HFFc6 (cell line): ENCODE measurements at regions not wholly inside any gene's neighbourhood (a gene's known extent, or its start where the extent isn't known, plus 50 kb on each side); places are given as distances from the start of the nearest gene placed in this dataset.
"Not testable (repeated sequence)": the region's sequence is repeated elsewhere in the genome, so short reads cannot be mapped to it uniquely, and the experiment has no call there.

ENCODE experiments used
- DNase-seq: peaks from one replicate; pipeline ENCODE4 v3.0.0-alpha.2; 2018
- H3K27ac Mint-ChIP-seq: 2 replicates; pipeline ENCODE4 v1.8.0; 2020; ENCODE audit warnings: mild to moderate bottlenecking, mixed read lengths
- H3K27me3 Mint-ChIP-seq: 2 replicates; pipeline ENCODE4 v1.8.0; 2021; ENCODE audit warnings: mild to moderate bottlenecking, moderate library complexity, mixed read lengths; ENCODE audit not compliant: insufficient read depth
- H3K36me3 Mint-ChIP-seq: 2 replicates; pipeline ENCODE4 v1.8.0; 2021; ENCODE audit warnings: low read depth, mixed read lengths
- H3K4me1 Mint-ChIP-seq: 2 replicates; pipeline ENCODE4 v1.8.0; 2020; ENCODE audit warnings: low read depth, mixed read lengths
- H3K4me3 Mint-ChIP-seq: 2 replicates; pipeline ENCODE4 v1.8.0; 2020; ENCODE audit warnings: mild to moderate bottlenecking, moderate library complexity, mixed read lengths
- H3K9me3 Mint-ChIP-seq: 2 replicates; pipeline ENCODE4 v1.8.0; 2020; ENCODE audit warnings: mild to moderate bottlenecking, mixed read lengths
- TF ChIP-seq, protein P1 (sequence below): fragments of 200-600 bp; sonication (generic); IDR thresholded peaks from 2 replicates; pipeline ENCODE4 v1.5.0; 2021; ENCODE audit warnings: antibody characterized with exemption, mild to moderate bottlenecking

GRCh38 chr12:116327992-116328391 is 50.5 kb upstream of the MED13L start:
- peaks cover 10% of the 10 kb centered on the region for H3K4me1 Mint-ChIP-seq
- not testable (repeated sequence) for H3K27ac Mint-ChIP-seq, H3K27me3 Mint-ChIP-seq, H3K36me3 Mint-ChIP-seq, H3K9me3 Mint-ChIP-seq, H3K4me3 Mint-ChIP-seq, DNase-seq

GRCh38 chr12:116331876-116332275 is 54.4 kb upstream of the MED13L start:
- no peaks in the 10 kb centered on the region for H3K9me3 Mint-ChIP-seq
- TF ChIP-seq, protein P1, sequence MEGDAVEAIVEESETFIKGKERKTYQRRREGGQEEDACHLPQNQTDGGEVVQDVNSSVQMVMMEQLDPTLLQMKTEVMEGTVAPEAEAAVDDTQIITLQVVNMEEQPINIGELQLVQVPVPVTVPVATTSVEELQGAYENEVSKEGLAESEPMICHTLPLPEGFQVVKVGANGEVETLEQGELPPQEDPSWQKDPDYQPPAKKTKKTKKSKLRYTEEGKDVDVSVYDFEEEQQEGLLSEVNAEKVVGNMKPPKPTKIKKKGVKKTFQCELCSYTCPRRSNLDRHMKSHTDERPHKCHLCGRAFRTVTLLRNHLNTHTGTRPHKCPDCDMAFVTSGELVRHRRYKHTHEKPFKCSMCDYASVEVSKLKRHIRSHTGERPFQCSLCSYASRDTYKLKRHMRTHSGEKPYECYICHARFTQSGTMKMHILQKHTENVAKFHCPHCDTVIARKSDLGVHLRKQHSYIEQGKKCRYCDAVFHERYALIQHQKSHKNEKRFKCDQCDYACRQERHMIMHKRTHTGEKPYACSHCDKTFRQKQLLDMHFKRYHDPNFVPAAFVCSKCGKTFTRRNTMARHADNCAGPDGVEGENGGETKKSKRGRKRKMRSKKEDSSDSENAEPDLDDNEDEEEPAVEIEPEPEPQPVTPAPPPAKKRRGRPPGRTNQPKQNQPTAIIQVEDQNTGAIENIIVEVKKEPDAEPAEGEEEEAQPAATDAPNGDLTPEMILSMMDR = no peak
- H3K4me1 Mint-ChIP-seq = peaks cover 23% of the 10 kb centered on the region
- no peak for DNase-seq
- H3K27ac Mint-ChIP-seq = no peak overlapping the region
- H3K4me3 Mint-ChIP-seq = no peak overlapping the region
- H3K36me3 Mint-ChIP-seq = no peaks in the 10 kb centered on the region
- H3K27me3 Mint-ChIP-seq = no peaks in the 10 kb centered on the region; the same call in 1 of the 2 replicates

GRCh38 chr12:116332705-116333380 is 55.4 kb upstream of the MED13L start:
- Mint-ChIP-seq H3K27me3 (peaks cover 3% of the 10 kb centered on the region), H3K4me1 (peaks cover 24% of the 10 kb centered on the region), H3K27ac (no peak overlapping the region), H3K36me3 (no peaks in the 10 kb centered on the region), H3K4me3 (no peak overlapping the region), H3K9me3 (no peaks in the 10 kb centered on the region)
- DNase-seq = no peak
- TF ChIP-seq, protein P1 = no peak

DNA sequence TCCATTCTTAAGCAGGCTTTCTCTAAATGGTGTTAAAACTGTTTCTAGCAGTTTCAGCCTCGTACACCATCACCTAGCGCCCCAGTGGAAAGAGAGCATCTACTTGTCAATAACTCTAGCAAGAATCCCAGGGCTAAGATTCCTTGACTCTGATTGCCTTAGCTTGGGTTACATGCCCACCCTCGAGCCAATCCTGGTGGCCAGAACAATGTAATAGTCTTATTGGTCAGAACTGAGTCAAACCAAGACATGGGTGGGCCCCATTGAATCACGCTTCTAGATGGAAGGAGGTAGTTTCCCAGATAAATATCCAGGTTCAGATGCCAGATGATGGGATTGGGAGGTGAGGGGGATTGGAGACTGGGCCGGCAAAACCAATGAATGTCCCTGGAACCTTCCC is 55.9 kb upstream of the MED13L start:
- TF ChIP-seq, protein P1 = no peak

DNA sequence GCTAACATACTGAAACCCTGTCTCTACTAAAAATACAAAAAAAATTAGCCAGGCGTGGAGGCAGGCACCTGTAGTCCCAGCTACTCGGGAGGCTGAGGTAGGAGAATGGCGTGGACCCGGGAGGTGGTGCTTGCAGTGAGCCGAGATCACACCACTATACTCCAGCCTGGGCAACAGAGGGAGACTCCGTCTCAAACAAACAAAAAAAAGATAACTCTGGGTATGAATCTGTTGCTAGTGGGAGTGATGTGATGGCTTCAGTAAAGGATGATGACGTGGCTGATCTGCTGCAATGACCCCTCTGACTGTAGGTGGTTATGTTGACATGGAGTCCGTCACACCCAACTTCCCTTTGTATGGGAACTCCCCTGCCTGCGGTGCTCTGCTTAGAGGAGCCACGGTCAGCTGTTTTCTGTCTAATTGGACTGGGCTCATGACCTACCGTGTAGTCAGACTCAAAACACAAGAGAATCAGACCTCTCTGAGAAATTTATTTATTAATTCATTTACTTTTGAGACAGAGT is 59.1 kb upstream of the MED13L start:
- Mint-ChIP-seq H3K4me3 (no peak overlapping the region), H3K4me1 (peaks cover 34% of the 10 kb centered on the region), H3K27me3 (peaks cover 3% of the 10 kb centered on the region), H3K9me3 (no peaks in the 10 kb centered on the region), H3K27ac (no peak overlapping the region), H3K36me3 (no peaks in the 10 kb centered on the region)
- TF ChIP-seq, protein P1 = no peak
- DNase-seq = no peak

More for the DNA sequence above, 55.9 kb upstream of the MED13L start:
- Mint-ChIP-seq H3K4me1 (peaks cover 24% of the 10 kb centered on the region), H3K27ac (no peak overlapping the region), H3K27me3 (peaks cover 3% of the 10 kb centered on the region), H3K9me3 (no peaks in the 10 kb centered on the region), H3K36me3 (no peaks in the 10 kb centered on the region), H3K4me3 (no peak overlapping the region)
- no peak for DNase-seq

DNA sequence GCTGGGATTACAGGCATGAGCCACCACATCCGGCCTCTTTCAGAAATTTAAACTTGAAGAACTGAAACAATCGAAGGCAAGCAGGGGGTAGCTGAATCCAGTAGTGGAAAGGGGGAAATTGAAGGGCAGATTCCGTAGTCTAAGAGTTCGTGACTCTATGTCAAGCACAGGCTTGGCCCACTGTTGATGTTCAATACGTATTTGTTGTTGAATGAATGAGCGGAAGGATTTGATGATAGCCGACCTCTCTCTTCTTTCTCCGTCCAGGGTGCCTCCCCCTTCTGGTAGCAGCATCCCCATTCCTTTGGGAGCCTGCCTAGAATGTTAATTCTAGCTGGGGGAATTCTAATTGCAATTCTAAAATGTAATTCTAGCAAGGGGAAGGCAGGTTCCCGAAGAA is 59.8 kb upstream of the MED13L start:
- Mint-ChIP-seq H3K4me1 (peaks cover 27% of the 10 kb centered on the region), H3K27ac (no peak overlapping the region), H3K36me3 (no peaks in the 10 kb centered on the region), H3K4me3 (no peak overlapping the region), H3K9me3 (no peaks in the 10 kb centered on the region), H3K27me3 (peaks cover 3% of the 10 kb centered on the region)
- no peak for DNase-seq
- TF ChIP-seq, protein P1 = no peak
